ENCODE measurements at regions not wholly inside any gene's neighbourhood (a gene's known extent, or its start where the extent isn't known, plus 50 kb on each side); places are given as distances from the start of the nearest gene placed in this dataset.

GRCh38 chr5:117776977-117777376, 1202.4 kb upstream of the SEMA6A start:
- no peak for TF ChIP-seq EZH2 (IDR thresholded peaks at IDR 0.05; ENCODE audit: low read depth, unreplicated experiment)
- no peak for TF ChIP-seq CTCF (conservative IDR thresholded peaks at IDR 0.05; ENCODE audit: low read depth in 2 of 2)

Measured in GM23338 (cell line).